ENCODE measurements at regions not wholly inside any gene's neighbourhood (a gene's known extent, or its start where the extent isn't known, plus 50 kb on each side); places are given as distances from the start of the nearest gene placed in this dataset.

DNA sequence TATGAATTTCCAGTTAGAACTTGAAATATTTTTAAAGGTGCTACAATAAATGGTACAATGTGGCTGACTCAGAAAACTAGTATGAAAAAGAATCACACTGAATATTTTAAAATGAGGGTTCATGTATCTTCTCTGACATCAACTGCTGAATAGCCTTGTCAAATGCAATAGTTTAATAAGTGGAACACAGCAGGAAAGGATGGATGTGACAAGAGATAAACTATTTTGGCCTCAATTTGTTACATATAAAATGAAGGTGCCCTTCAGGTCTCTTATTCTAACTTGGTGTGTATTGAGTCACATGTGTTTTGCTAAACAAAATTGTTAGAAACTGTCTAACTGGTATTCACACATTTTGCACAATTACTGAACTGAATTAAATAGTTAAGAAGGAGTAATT is 1018.4 kb upstream of the PCDH20 start:
- no peaks in the 10 kb centered on the region for H3K36me3 ChIP-seq
- intact Hi-C loops (cut with DNase I), result no loop called here
- DNase-seq, result no peak
- no peak overlapping the region for H3K27ac ChIP-seq
- H3K4me3 ChIP-seq (replicated peaks in 1 of 3), result no peak overlapping the region
- no peaks in the 10 kb centered on the region for H3K9me3 ChIP-seq
- no peaks in the 10 kb centered on the region for H3K4me1 ChIP-seq
- TF ChIP-seq, protein P1, sequence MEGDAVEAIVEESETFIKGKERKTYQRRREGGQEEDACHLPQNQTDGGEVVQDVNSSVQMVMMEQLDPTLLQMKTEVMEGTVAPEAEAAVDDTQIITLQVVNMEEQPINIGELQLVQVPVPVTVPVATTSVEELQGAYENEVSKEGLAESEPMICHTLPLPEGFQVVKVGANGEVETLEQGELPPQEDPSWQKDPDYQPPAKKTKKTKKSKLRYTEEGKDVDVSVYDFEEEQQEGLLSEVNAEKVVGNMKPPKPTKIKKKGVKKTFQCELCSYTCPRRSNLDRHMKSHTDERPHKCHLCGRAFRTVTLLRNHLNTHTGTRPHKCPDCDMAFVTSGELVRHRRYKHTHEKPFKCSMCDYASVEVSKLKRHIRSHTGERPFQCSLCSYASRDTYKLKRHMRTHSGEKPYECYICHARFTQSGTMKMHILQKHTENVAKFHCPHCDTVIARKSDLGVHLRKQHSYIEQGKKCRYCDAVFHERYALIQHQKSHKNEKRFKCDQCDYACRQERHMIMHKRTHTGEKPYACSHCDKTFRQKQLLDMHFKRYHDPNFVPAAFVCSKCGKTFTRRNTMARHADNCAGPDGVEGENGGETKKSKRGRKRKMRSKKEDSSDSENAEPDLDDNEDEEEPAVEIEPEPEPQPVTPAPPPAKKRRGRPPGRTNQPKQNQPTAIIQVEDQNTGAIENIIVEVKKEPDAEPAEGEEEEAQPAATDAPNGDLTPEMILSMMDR (IDR thresholded peaks at IDR 0.05), result no peak
- TF ChIP-seq POLR2A (IDR thresholded peaks at IDR 0.05), result no peak
- no peaks in the 10 kb centered on the region for H3K27me3 ChIP-seq

DNA sequence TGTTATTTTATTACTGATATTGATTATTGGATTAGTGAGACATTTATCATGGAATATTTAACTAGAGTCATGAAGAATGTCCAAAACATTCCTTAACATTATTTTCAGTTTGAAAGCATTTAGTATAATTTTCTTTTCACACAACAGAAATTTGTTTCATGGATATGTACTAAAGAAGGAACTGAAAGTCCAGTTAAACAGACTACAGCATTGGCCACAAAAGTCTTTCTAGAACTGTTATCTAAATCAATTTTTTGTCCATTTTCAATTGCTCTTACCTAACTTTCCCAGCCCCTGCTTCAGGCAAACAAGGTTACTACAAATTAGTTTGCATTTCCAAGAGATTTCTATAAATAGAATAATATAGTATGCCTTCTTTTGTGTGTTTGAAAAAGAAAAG is 1018.0 kb upstream of the PCDH20 start:
- intact Hi-C loops (cut with DNase I), result no loop called here
- Histone ChIP-seq H3K27ac (no peak overlapping the region), H3K36me3 (no peaks in the 10 kb centered on the region), H3K4me3 (replicated peaks in 1 of 3) (no peak overlapping the region), H3K4me1 (no peaks in the 10 kb centered on the region), H3K27me3 (no peaks in the 10 kb centered on the region), H3K9me3 (no peaks in the 10 kb centered on the region)
- no peak for DNase-seq
- TF ChIP-seq, protein P1 (IDR thresholded peaks at IDR 0.05), result no peak
- no peak for TF ChIP-seq POLR2A (IDR thresholded peaks at IDR 0.05)

DNA sequence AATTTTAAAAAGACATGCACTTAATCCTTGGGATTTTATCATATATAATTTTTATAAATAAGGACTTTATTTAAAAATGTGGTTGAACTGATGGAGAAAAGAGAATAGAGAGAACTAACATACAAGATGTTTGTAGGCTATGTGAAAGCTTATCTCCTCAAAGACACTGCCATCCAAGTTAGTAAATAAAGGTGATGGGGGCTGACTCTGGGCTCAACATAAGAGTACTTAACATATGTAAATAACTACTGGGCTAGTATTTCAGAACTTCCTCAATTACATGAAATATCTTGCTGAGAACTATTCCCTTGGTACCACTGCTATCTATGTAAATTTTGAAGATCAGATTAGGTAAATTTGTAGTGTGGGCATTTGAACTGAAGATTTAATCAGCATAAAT is 1017.3 kb upstream of the PCDH20 start:
- Histone ChIP-seq H3K27me3 (no peaks in the 10 kb centered on the region), H3K27ac (no peak overlapping the region), H3K9me3 (no peaks in the 10 kb centered on the region), H3K4me3 (replicated peaks in 1 of 3) (no peak overlapping the region), H3K36me3 (no peaks in the 10 kb centered on the region), H3K4me1 (no peaks in the 10 kb centered on the region)
- no peak for DNase-seq
- no peak for TF ChIP-seq POLR2A (IDR thresholded peaks at IDR 0.05)
- TF ChIP-seq, protein P1 (IDR thresholded peaks at IDR 0.05), result no peak
- intact Hi-C loops (cut with DNase I), result no loop called here

DNA sequence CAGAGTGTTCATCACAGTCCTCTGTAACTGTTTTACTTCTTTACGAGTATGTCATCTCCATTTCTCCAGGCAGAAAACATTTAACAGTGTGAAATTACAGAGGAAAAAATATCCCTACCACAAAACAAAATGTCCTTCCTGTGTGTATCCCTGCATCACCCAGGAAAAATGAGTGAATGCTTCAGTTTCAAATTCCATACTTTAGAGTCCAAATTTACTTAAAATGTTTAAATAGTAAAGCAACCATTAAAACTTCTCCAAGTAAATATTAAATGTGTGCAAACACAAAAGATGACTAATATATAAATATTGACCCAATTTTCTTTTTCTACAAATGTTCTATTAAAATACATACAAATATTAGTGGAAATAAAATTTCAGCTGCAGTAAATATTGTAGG is 1016.6 kb upstream of the PCDH20 start:
- DNase-seq, result no peak
- intact Hi-C loops (cut with DNase I), result no loop called here

DNA sequence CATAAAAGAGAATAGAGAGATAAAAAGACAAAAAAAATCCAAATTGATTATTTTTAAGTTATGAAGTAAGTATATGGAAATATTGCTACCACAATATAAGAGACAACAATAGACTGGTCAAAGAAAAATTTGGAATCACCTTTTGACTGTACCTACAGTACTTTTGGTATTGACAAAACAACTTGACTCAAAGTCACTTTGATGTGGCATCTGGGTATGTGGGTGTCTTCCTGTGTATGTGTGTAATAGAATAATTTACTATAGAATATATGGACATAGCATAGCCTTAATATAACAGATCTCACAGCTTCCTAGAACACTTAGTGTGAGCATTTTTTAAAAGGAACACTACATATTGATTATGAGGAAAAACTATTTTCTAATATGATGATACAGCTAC is 1016.2 kb upstream of the PCDH20 start:
- intact Hi-C loops (cut with DNase I), result no loop called here
- no peak for DNase-seq
- TF ChIP-seq POLR2A (IDR thresholded peaks at IDR 0.05), result no peak
- H3K27ac ChIP-seq, result no peak overlapping the region
- no peaks in the 10 kb centered on the region for H3K27me3 ChIP-seq
- H3K9me3 ChIP-seq, result no peaks in the 10 kb centered on the region
- H3K4me3 ChIP-seq (replicated peaks in 1 of 3), result no peak overlapping the region
- no peaks in the 10 kb centered on the region for H3K36me3 ChIP-seq
- H3K4me1 ChIP-seq, result no peaks in the 10 kb centered on the region

More for the DNA sequence above, 1016.6 kb upstream of the PCDH20 start:
- WGBS, 2 donors, result 82 to 86% methylated on average over 1 of the region's 1 CpG
- Histone ChIP-seq H3K27ac (no peak overlapping the region), H3K27me3 (no peaks in the 10 kb centered on the region), H3K4me1 (no peaks in the 10 kb centered on the region), H3K36me3 (no peaks in the 10 kb centered on the region), H3K4me3 (replicated peaks in 1 of 3) (no peak overlapping the region), H3K9me3 (no peaks in the 10 kb centered on the region)
- TF ChIP-seq POLR2A (IDR thresholded peaks at IDR 0.05), result no peak
- TF ChIP-seq, protein P1 (IDR thresholded peaks at IDR 0.05), result no peak

DNA sequence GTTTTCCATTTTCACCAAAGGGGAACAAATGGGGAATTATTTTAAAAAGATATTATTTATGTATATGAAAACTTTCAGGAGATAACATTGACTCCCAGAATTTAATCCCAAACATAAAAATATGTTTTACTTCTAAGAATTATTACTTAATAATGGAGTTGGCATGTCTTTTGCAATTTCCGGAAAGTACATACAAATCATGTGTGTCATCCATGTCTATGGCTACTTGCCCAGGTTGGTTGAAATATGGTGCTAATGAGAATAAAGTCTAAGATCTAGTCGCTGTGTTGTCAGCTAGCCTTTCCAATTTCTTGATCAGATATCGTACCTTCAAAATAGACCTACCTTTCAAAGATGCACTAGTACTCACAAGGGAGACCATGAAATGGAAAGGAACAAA is 1003.2 kb upstream of the PCDH20 start:
- no peaks in the 10 kb centered on the region for H3K9me3 ChIP-seq
- H3K27me3 ChIP-seq, result no peaks in the 10 kb centered on the region
- no peak for TF ChIP-seq POLR2A (IDR thresholded peaks at IDR 0.05)
- TF ChIP-seq, protein P1 (IDR thresholded peaks at IDR 0.05), result no peak
- WGBS, 2 donors, result 72 to 90% methylated on average over 3 of the region's 3 CpGs
- H3K36me3 ChIP-seq, result no peaks in the 10 kb centered on the region
- no peak overlapping the region for H3K27ac ChIP-seq
- no peaks in the 10 kb centered on the region for H3K4me1 ChIP-seq
- no peak overlapping the region for H3K4me3 ChIP-seq (replicated peaks in 1 of 3)
- intact Hi-C loops (cut with DNase I), result no loop called here
- DNase-seq, result no peak
